Spinal cord (tissue), 9 donors: ENCODE measurements at regions not wholly inside any gene's neighbourhood (a gene's known extent, or its start where the extent isn't known, plus 50 kb on each side); places are given as distances from the start of the nearest gene placed in this dataset.
"Not testable (repeated sequence)": the region's sequence is repeated elsewhere in the genome, so short reads cannot be mapped to it uniquely, and the experiment has no call there.

Source experiments
- DNase-seq, 6 donors: peaks; one replicate each; pipeline versions ENCODE4 v3.0.0 to v3.0.0-alpha.2; 2013 to 2015; ENCODE audit warnings: low spot score in 6 of 6, low read depth in 4 of 6
- H3K27ac ChIP-seq: one replicate; pipeline ENCODE4 v1.5.1; 2013; ENCODE audit warnings: low read depth, low read length, control low read depth
- H3K27me3 ChIP-seq: one replicate; pipeline ENCODE4 v1.6.1; 2013; ENCODE audit warnings: low read length; ENCODE audit not compliant: control insufficient read depth, insufficient read depth
- H3K36me3 ChIP-seq: one replicate; pipeline ENCODE4 v1.6.1; 2013; ENCODE audit warnings: low read length; ENCODE audit not compliant: control insufficient read depth, insufficient read depth
- H3K4me1 ChIP-seq: one replicate; pipeline ENCODE4 v1.6.1; 2013; ENCODE audit warnings: low read length; ENCODE audit not compliant: control insufficient read depth, insufficient read depth
- H3K4me3 ChIP-seq: one replicate; pipeline ENCODE4 v1.5.1; 2013; ENCODE audit warnings: low read depth, low read length, control low read depth
- H3K9me3 ChIP-seq: one replicate; pipeline ENCODE4 v1.6.1; 2013; ENCODE audit warnings: low read length; ENCODE audit not compliant: control insufficient read depth, insufficient read depth
- WGBS: methylation state at CpG from one replicate; pipeline ENCODE4 v1.1.5; 2013; ENCODE audit warnings: missing lambda C conversion rate; ENCODE audit not compliant: insufficient coverage; 5-methylcytosine and 5-hydroxymethylcytosine counted together
- donor health status: healthy.

- Histone ChIP-seq H3K27ac (no peak overlapping the region), H3K9me3 (peaks cover 4% of the 10 kb centered on the region), H3K4me3 (no peak overlapping the region), H3K36me3 (no peaks in the 10 kb centered on the region), H3K4me1 (no peaks in the 10 kb centered on the region), H3K27me3 (no peaks in the 10 kb centered on the region)
- no peak for DNase-seq
Observed at GRCh38 chr11:38612701-38613100, 2014.7 kb upstream of the RAG2 start.

GRCh38 chr11:38601371-38601770 is 2003.3 kb upstream of the RAG2 start:
- not testable (repeated sequence) for H3K4me3 ChIP-seq, H3K9me3 ChIP-seq, DNase-seq, H3K27ac ChIP-seq, H3K36me3 ChIP-seq, H3K27me3 ChIP-seq, H3K4me1 ChIP-seq
- WGBS, result no CpG with 5 or more reads among the region's 2 CpGs

GRCh38 chr11:38598418-38598817 is 2000.4 kb upstream of the RAG2 start:
- Histone ChIP-seq H3K9me3 (no peaks in the 10 kb centered on the region), H3K36me3 (no peaks in the 10 kb centered on the region), H3K4me3 (no peak overlapping the region), H3K4me1 (no peaks in the 10 kb centered on the region), H3K27ac (no peak overlapping the region), H3K27me3 (no peaks in the 10 kb centered on the region)
- WGBS, result 11% methylated on average over 4 of the region's 6 CpGs
- DNase-seq, result peak; percentile 13 to 79 (median 28)

GRCh38 chr11:38595359-38596016 is 1997.5 kb upstream of the RAG2 start:
- not testable (repeated sequence) for H3K36me3 ChIP-seq, H3K9me3 ChIP-seq, H3K4me1 ChIP-seq, H3K27me3 ChIP-seq, H3K4me3 ChIP-seq, H3K27ac ChIP-seq, DNase-seq
- WGBS, result 91% methylated on average over 10 of the region's 13 CpGs

GRCh38 chr11:38594895-38595294 is 1996.9 kb upstream of the RAG2 start:
- Histone ChIP-seq H3K9me3 (no peaks in the 10 kb centered on the region), H3K27ac (no peak overlapping the region), H3K36me3 (no peaks in the 10 kb centered on the region), H3K4me3 (no peak overlapping the region), H3K4me1 (no peaks in the 10 kb centered on the region), H3K27me3 (no peaks in the 10 kb centered on the region)
- no peak for DNase-seq
- WGBS, result 100% methylated on average over 2 of the region's 3 CpGs

GRCh38 chr11:38593649-38594048 is 1995.6 kb upstream of the RAG2 start:
- no peak overlapping the region for H3K4me3 ChIP-seq
- H3K27ac ChIP-seq, result no peak overlapping the region
- H3K9me3 ChIP-seq, result no peaks in the 10 kb centered on the region
- no peaks in the 10 kb centered on the region for H3K27me3 ChIP-seq
- no peaks in the 10 kb centered on the region for H3K4me1 ChIP-seq
- H3K36me3 ChIP-seq, result no peaks in the 10 kb centered on the region
- no peak for DNase-seq
- no CpG with 5 or more reads among the region's 1 CpG for WGBS

- Histone ChIP-seq H3K27ac (no peak overlapping the region), H3K4me3 (no peak overlapping the region), H3K27me3 (no peaks in the 10 kb centered on the region), H3K36me3 (no peaks in the 10 kb centered on the region), H3K4me1 (no peaks in the 10 kb centered on the region), H3K9me3 (no peaks in the 10 kb centered on the region)
- DNase-seq, result no peak
- 50% methylated on average over 2 of the region's 3 CpGs for WGBS
Observed at GRCh38 chr11:38582756-38583155, 1984.7 kb upstream of the RAG2 start.

- DNase-seq, result no peak
- no peaks in the 10 kb centered on the region for H3K9me3 ChIP-seq
- no peaks in the 10 kb centered on the region for H3K36me3 ChIP-seq
- no peaks in the 10 kb centered on the region for H3K4me1 ChIP-seq
- no peak overlapping the region for H3K4me3 ChIP-seq
- H3K27me3 ChIP-seq, result no peaks in the 10 kb centered on the region
- H3K27ac ChIP-seq, result no peak overlapping the region
Observed at GRCh38 chr11:38582151-38582550, 1984.1 kb upstream of the RAG2 start.

- Histone ChIP-seq H3K4me3 (no peak overlapping the region), H3K4me1 (no peaks in the 10 kb centered on the region), H3K9me3 (no peaks in the 10 kb centered on the region), H3K27me3 (no peaks in the 10 kb centered on the region), H3K27ac (no peak overlapping the region), H3K36me3 (no peaks in the 10 kb centered on the region)
- DNase-seq, result no peak
Observed at GRCh38 chr11:38577769-38578168, 1979.7 kb upstream of the RAG2 start.

GRCh38 chr11:38562562-38562961 is 1964.5 kb upstream of the RAG2 start:
- no peak overlapping the region for H3K27ac ChIP-seq
- no peak overlapping the region for H3K4me3 ChIP-seq
- 88% methylated on average over 2 of the region's 3 CpGs for WGBS
- H3K27me3 ChIP-seq, result no peaks in the 10 kb centered on the region
- no peaks in the 10 kb centered on the region for H3K4me1 ChIP-seq
- no peaks in the 10 kb centered on the region for H3K9me3 ChIP-seq
- no peak for DNase-seq
- H3K36me3 ChIP-seq, result no peaks in the 10 kb centered on the region
